Stimulated activated effector memory CD8-positive, alpha-beta T cell treated with anti-CD3 and anti-CD28 coated beads, Interleukin-12 subunit alpha, Interleukin-12 subunit beta, amount 100 ng/mL, for 72 hours (primary cell): ENCODE measurements at regions not wholly inside any gene's neighbourhood (a gene's known extent, or its start where the extent isn't known, plus 50 kb on each side); places are given as distances from the start of the nearest gene placed in this dataset.

Experiments
- ATAC-seq: fragments of 150-1000 bp; cut with Tn5 transposase; 2 replicates; pipeline ENCODE4 v1.10.0; 2021
- DNase-seq, 2 donors: peaks; one replicate each; pipeline ENCODE4 v3.0.0; 2021 to 2022; ENCODE audit warnings: low spot score in 2 of 2
- H3K27ac Mint-ChIP-seq: one replicate; pipeline ENCODE4 v1.8.0; 2022; ENCODE audit warnings: mild to moderate bottlenecking, mixed read lengths
- H3K36me3 Mint-ChIP-seq: one replicate; pipeline ENCODE4 v1.8.0; 2022; ENCODE audit warnings: mild to moderate bottlenecking, mixed read lengths
- H3K4me1 Mint-ChIP-seq: one replicate; pipeline ENCODE4 v1.8.0; 2022; ENCODE audit warnings: mixed read lengths
- H3K4me3 Mint-ChIP-seq: one replicate; pipeline ENCODE4 v1.8.0; 2022; ENCODE audit warnings: mild to moderate bottlenecking, mixed read lengths
- H3K9me3 Mint-ChIP-seq: one replicate; pipeline ENCODE4 v1.8.0; 2022; ENCODE audit warnings: mixed read lengths

- DNase-seq (no peak), ATAC-seq (no peak)
- Mint-ChIP-seq H3K4me3 (no peak overlapping the region), H3K9me3 (no peaks in the 10 kb centered on the region), H3K36me3 (no peaks in the 10 kb centered on the region), H3K4me1 (no peaks in the 10 kb centered on the region), H3K27ac (no peak overlapping the region)
Measured at GRCh38 chr4:11537846-11538245, 109.2 kb upstream of the HS3ST1 start.

- DNase-seq, result no peak
- no peak overlapping the region for H3K4me3 Mint-ChIP-seq
- no peak overlapping the region for H3K27ac Mint-ChIP-seq
- ATAC-seq, result no peak
- H3K36me3 Mint-ChIP-seq, result no peaks in the 10 kb centered on the region
- peaks cover 5% of the 10 kb centered on the region for H3K9me3 Mint-ChIP-seq
- no peaks in the 10 kb centered on the region for H3K4me1 Mint-ChIP-seq
Measured at GRCh38 chr4:11535333-11535732, 106.6 kb upstream of the HS3ST1 start.

GRCh38 chr4:11534623-11535302 is 106.1 kb upstream of the HS3ST1 start:
- H3K4me3 Mint-ChIP-seq, result no peak overlapping the region
- no peak overlapping the region for H3K27ac Mint-ChIP-seq
- H3K4me1 Mint-ChIP-seq, result no peaks in the 10 kb centered on the region
- ATAC-seq (no peak), DNase-seq (no peak)
- H3K9me3 Mint-ChIP-seq, result peaks cover 7% of the 10 kb centered on the region
- no peaks in the 10 kb centered on the region for H3K36me3 Mint-ChIP-seq

GRCh38 chr4:11532138-11532537 is 103.4 kb upstream of the HS3ST1 start:
- H3K27ac Mint-ChIP-seq, result no peak overlapping the region

GRCh38 chr4:11529625-11530201 is 101.0 kb upstream of the HS3ST1 start:
- no peak overlapping the region for H3K4me3 Mint-ChIP-seq
- no peak overlapping the region for H3K27ac Mint-ChIP-seq
- ATAC-seq, result no peak
- DNase-seq, result no peak
- H3K36me3 Mint-ChIP-seq, result no peaks in the 10 kb centered on the region
- peaks cover 7% of the 10 kb centered on the region for H3K9me3 Mint-ChIP-seq
- no peaks in the 10 kb centered on the region for H3K4me1 Mint-ChIP-seq

More at GRCh38 chr4:11532138-11532537, 103.4 kb upstream of the HS3ST1 start:
- Mint-ChIP-seq H3K4me1 (no peaks in the 10 kb centered on the region), H3K9me3 (peaks cover 7% of the 10 kb centered on the region), H3K36me3 (no peaks in the 10 kb centered on the region), H3K4me3 (no peak overlapping the region)
- no peak for ATAC-seq
- DNase-seq, result no peak

- Mint-ChIP-seq H3K4me3 (no peak overlapping the region), H3K36me3 (no peaks in the 10 kb centered on the region), H3K9me3 (no peaks in the 10 kb centered on the region), H3K27ac (no peak overlapping the region), H3K4me1 (no peaks in the 10 kb centered on the region)
- DNase-seq (no peak), ATAC-seq (no peak)
Measured at GRCh38 chr4:11525085-11525484, 96.4 kb upstream of the HS3ST1 start.

GRCh38 chr4:11518754-11519153 is 90.1 kb upstream of the HS3ST1 start:
- Mint-ChIP-seq H3K4me3 (no peak overlapping the region), H3K9me3 (no peaks in the 10 kb centered on the region), H3K4me1 (no peaks in the 10 kb centered on the region), H3K36me3 (no peaks in the 10 kb centered on the region), H3K27ac (no peak overlapping the region)
- DNase-seq (no peak), ATAC-seq (no peak)

- no peaks in the 10 kb centered on the region for H3K4me1 Mint-ChIP-seq
- no peaks in the 10 kb centered on the region for H3K9me3 Mint-ChIP-seq
- no peaks in the 10 kb centered on the region for H3K36me3 Mint-ChIP-seq
- H3K27ac Mint-ChIP-seq, result no peak overlapping the region
- DNase-seq (no peak), ATAC-seq (no peak)
- H3K4me3 Mint-ChIP-seq, result no peak overlapping the region
Measured at GRCh38 chr4:11514779-11515419, 86.2 kb upstream of the HS3ST1 start.

GRCh38 chr4:11514003-11514402 is 85.3 kb upstream of the HS3ST1 start:
- Mint-ChIP-seq H3K36me3 (no peaks in the 10 kb centered on the region), H3K9me3 (no peaks in the 10 kb centered on the region), H3K4me3 (no peak overlapping the region), H3K4me1 (no peaks in the 10 kb centered on the region), H3K27ac (no peak overlapping the region)
- DNase-seq, result no peak
- ATAC-seq, result no peak

GRCh38 chr4:11512871-11513270 is 84.2 kb upstream of the HS3ST1 start:
- no peaks in the 10 kb centered on the region for H3K36me3 Mint-ChIP-seq
- ATAC-seq (no peak), DNase-seq (no peak)
- H3K9me3 Mint-ChIP-seq, result no peaks in the 10 kb centered on the region
- H3K4me3 Mint-ChIP-seq, result no peak overlapping the region
- H3K4me1 Mint-ChIP-seq, result no peaks in the 10 kb centered on the region
- no peak overlapping the region for H3K27ac Mint-ChIP-seq

GRCh38 chr4:11511321-11511720 is 82.6 kb upstream of the HS3ST1 start:
- no peak for ATAC-seq
- Mint-ChIP-seq H3K4me1 (no peaks in the 10 kb centered on the region), H3K36me3 (no peaks in the 10 kb centered on the region), H3K4me3 (no peak overlapping the region), H3K27ac (no peak overlapping the region), H3K9me3 (no peaks in the 10 kb centered on the region)
- DNase-seq, result no peak

GRCh38 chr4:11507920-11508319 is 79.2 kb upstream of the HS3ST1 start:
- Mint-ChIP-seq H3K9me3 (no peaks in the 10 kb centered on the region), H3K36me3 (no peaks in the 10 kb centered on the region)
- DNase-seq, result no peak

GRCh38 chr4:11506194-11506593 is 77.5 kb upstream of the HS3ST1 start:
- DNase-seq (no peak), ATAC-seq (no peak)
- Mint-ChIP-seq H3K9me3 (peaks cover 3% of the 10 kb centered on the region), H3K4me3 (no peak overlapping the region), H3K36me3 (no peaks in the 10 kb centered on the region), H3K4me1 (peaks cover 7% of the 10 kb centered on the region), H3K27ac (no peak overlapping the region)

More at GRCh38 chr4:11507920-11508319, 79.2 kb upstream of the HS3ST1 start:
- Mint-ChIP-seq H3K27ac (no peak overlapping the region), H3K4me1 (peaks cover 7% of the 10 kb centered on the region), H3K4me3 (no peak overlapping the region)
- ATAC-seq, result no peak

GRCh38 chr4:11505221-11505971 is 76.7 kb upstream of the HS3ST1 start:
- DNase-seq (no peak), ATAC-seq (peak; percentile 79)
- Mint-ChIP-seq H3K4me3 (no peak overlapping the region), H3K36me3 (no peaks in the 10 kb centered on the region), H3K27ac (no peak overlapping the region), H3K4me1 (peaks cover 7% of the 10 kb centered on the region), H3K9me3 (peaks cover 3% of the 10 kb centered on the region)

- Mint-ChIP-seq H3K27ac (no peak overlapping the region), H3K4me3 (no peak overlapping the region), H3K4me1 (peaks cover 7% of the 10 kb centered on the region), H3K9me3 (peaks cover 3% of the 10 kb centered on the region), H3K36me3 (no peaks in the 10 kb centered on the region)
- no peak for DNase-seq
- ATAC-seq, result no peak
Measured at GRCh38 chr4:11503166-11503565, 74.5 kb upstream of the HS3ST1 start.
